MM.1S (cell line): ENCODE measurements at regions not wholly inside any gene's neighbourhood (a gene's known extent, or its start where the extent isn't known, plus 50 kb on each side); places are given as distances from the start of the nearest gene placed in this dataset.

ENCODE experiments used
- DNase-seq: peaks from one replicate; pipeline ENCODE4 v3.0.0-alpha.2; 2015
- H2AFZ ChIP-seq: fragments of 300-600 bp; sonication (generic); 2 replicates; pipeline ENCODE4 v1.6.0; 2016; ENCODE audit warnings: antibody characterized with exemption, low read length
- H3F3A ChIP-seq: fragments of 300-600 bp; sonication (generic); 2 replicates; pipeline ENCODE4 v1.6.1; 2016; ENCODE audit warnings: mild to moderate bottlenecking, antibody characterized with exemption, low read length, moderate library complexity, mixed read lengths; ENCODE audit not compliant: insufficient read depth
- H3K27ac ChIP-seq: fragments of 300-600 bp; sonication (generic); 2 replicates; pipeline ENCODE4 v1.5.1; 2016; ENCODE audit warnings: mild to moderate bottlenecking, low read length
- H3K27me3 ChIP-seq: fragments of 300-600 bp; sonication (generic); replicated peaks from 2 replicates; pipeline ENCODE4 v1.6.0; 2016; ENCODE audit warnings: low read length; ENCODE audit not compliant: insufficient read depth
- H3K36me3 ChIP-seq: fragments of 300-600 bp; sonication (generic); replicated peaks from 2 replicates; pipeline ENCODE4 v1.6.1; 2016; ENCODE audit warnings: mild to moderate bottlenecking, low read length, mixed read lengths; ENCODE audit not compliant: insufficient read depth
- H3K4me1 ChIP-seq: fragments of 300-600 bp; sonication (generic); 2 replicates; pipeline ENCODE4 v1.6.1; 2016; ENCODE audit warnings: low read length, mixed read lengths
- H3K4me2 ChIP-seq: fragments of 300-600 bp; sonication (generic); 2 replicates; pipeline ENCODE4 v1.6.0; 2016; ENCODE audit warnings: low read depth, low read length
- H3K4me3 ChIP-seq: fragments of 300-600 bp; sonication (generic); 2 replicates; pipeline ENCODE4 v1.5.1; 2016; ENCODE audit warnings: low read length, mixed read lengths
- H3K79me2 ChIP-seq: fragments of 300-600 bp; sonication (generic); 2 replicates; pipeline ENCODE4 v1.6.1; 2016; ENCODE audit warnings: mixed run types, low read length, mixed read lengths
- H3K9ac ChIP-seq: fragments of 300-600 bp; sonication (generic); 2 replicates; pipeline ENCODE4 v1.6.1; 2016; ENCODE audit warnings: low read length, mixed read lengths
- H3K9me2 ChIP-seq: fragments of 300-600 bp; sonication (generic); replicated peaks from 2 replicates; pipeline ENCODE4 v1.6.1; 2016; ENCODE audit warnings: mild to moderate bottlenecking, low read length, mixed read lengths; ENCODE audit not compliant: insufficient read depth
- H3K9me3 ChIP-seq: fragments of 300-600 bp; sonication (generic); replicated peaks from 2 replicates; pipeline ENCODE4 v1.6.1; 2016; ENCODE audit warnings: mild to moderate bottlenecking, low read length, mixed read lengths; ENCODE audit not compliant: insufficient read depth
- H4K20me1 ChIP-seq: fragments of 300-600 bp; sonication (generic); 2 replicates; pipeline ENCODE4 v1.6.1; 2016; ENCODE audit warnings: mild to moderate bottlenecking, low read length, moderate library complexity, mixed read lengths; ENCODE audit not compliant: insufficient read depth
- EZH2 ChIP-seq: fragments of 300-600 bp; sonication (generic); optimal IDR thresholded peaks from 2 replicates; pipeline ENCODE3; 2017; ENCODE audit warnings: low read depth, mild to moderate bottlenecking, antibody characterized with exemption, low read length, mixed read lengths
- EZH2phosphoT487 ChIP-seq: fragments of 300-600 bp; sonication (generic); IDR thresholded peaks from 2 replicates; pipeline ENCODE4 v1.6.1; 2018; ENCODE audit warnings: antibody characterized with exemption, low read length
- TF ChIP-seq, protein P1 (sequence below): fragments of 300-600 bp; sonication (generic); IDR thresholded peaks from 2 replicates; pipeline ENCODE4 v1.5.1; 2016; ENCODE audit warnings: antibody characterized with exemption, low read length, mixed read lengths

DNA sequence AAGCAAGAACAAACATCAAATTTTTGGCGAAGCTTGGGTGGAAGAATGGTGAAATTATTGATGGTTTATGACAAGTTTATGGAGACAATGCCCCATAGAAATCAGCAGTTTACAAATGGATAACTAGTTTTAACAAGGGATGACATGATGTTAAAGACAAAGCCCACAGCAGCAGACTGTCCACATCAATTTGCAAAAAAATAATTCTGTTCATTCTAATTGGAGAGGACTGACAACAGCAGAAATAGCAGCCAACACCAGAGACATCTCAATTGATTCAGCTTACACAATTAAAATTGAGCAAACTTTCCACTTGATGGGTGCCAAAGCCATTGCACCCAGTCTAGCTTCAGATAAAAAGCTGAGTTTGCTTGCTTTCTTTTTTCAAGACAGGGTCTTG lies 82.7 kb upstream of the STK32A start:
- DNase-seq = no peak
- Histone ChIP-seq H3K79me2 (no peaks in the 10 kb centered on the region), H3K27ac (no peak overlapping the region), H2AFZ (no peak overlapping the region), H3K4me1 (no peaks in the 10 kb centered on the region), H3K9me2 (no peaks in the 10 kb centered on the region), H3K9ac (no peak overlapping the region), H4K20me1 (no peaks in the 10 kb centered on the region), H3K4me2 (no peak overlapping the region), H3F3A (no peaks in the 10 kb centered on the region), H3K27me3 (no peaks in the 10 kb centered on the region), H3K4me3 (no peak overlapping the region), H3K36me3 (no peaks in the 10 kb centered on the region), H3K9me3 (no peaks in the 10 kb centered on the region)
- TF ChIP-seq EZH2 = no peak

DNA sequence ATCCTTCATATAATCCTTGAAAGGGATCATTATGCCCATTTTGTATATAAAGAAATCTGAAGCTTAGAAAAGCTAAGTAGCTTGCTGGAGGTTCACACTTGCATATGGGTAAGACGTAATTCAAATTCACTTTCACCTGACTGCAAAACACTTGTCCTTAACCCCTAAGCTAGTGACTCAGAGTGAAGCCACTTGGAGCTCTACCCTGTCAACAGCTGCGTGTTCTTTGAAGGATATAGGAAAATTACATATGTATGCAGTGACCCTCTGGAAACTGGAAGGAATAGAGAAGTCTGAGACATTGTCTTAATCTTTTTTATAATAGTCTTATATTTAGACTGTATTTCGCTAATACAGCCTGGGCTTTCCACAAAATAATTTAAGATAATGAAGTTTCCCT lies 80.0 kb upstream of the STK32A start:
- TF ChIP-seq EZH2phosphoT487 (no peak), EZH2 (no peak)
- TF ChIP-seq, protein P1, sequence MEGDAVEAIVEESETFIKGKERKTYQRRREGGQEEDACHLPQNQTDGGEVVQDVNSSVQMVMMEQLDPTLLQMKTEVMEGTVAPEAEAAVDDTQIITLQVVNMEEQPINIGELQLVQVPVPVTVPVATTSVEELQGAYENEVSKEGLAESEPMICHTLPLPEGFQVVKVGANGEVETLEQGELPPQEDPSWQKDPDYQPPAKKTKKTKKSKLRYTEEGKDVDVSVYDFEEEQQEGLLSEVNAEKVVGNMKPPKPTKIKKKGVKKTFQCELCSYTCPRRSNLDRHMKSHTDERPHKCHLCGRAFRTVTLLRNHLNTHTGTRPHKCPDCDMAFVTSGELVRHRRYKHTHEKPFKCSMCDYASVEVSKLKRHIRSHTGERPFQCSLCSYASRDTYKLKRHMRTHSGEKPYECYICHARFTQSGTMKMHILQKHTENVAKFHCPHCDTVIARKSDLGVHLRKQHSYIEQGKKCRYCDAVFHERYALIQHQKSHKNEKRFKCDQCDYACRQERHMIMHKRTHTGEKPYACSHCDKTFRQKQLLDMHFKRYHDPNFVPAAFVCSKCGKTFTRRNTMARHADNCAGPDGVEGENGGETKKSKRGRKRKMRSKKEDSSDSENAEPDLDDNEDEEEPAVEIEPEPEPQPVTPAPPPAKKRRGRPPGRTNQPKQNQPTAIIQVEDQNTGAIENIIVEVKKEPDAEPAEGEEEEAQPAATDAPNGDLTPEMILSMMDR = no peak
- H3K9me3 ChIP-seq = no peaks in the 10 kb centered on the region
- no peaks in the 10 kb centered on the region for H3K9me2 ChIP-seq
- H3K4me2 ChIP-seq = no peak overlapping the region
- H3K36me3 ChIP-seq = no peaks in the 10 kb centered on the region
- no peaks in the 10 kb centered on the region for H3K4me1 ChIP-seq
- H4K20me1 ChIP-seq = no peaks in the 10 kb centered on the region
- no peak overlapping the region for H2AFZ ChIP-seq
- H3K4me3 ChIP-seq = no peak overlapping the region
- H3K9ac ChIP-seq = no peak overlapping the region
- H3K79me2 ChIP-seq = no peaks in the 10 kb centered on the region
- H3F3A ChIP-seq = no peaks in the 10 kb centered on the region
- H3K27ac ChIP-seq = no peak overlapping the region
- H3K27me3 ChIP-seq = no peaks in the 10 kb centered on the region
- no peak for DNase-seq

DNA sequence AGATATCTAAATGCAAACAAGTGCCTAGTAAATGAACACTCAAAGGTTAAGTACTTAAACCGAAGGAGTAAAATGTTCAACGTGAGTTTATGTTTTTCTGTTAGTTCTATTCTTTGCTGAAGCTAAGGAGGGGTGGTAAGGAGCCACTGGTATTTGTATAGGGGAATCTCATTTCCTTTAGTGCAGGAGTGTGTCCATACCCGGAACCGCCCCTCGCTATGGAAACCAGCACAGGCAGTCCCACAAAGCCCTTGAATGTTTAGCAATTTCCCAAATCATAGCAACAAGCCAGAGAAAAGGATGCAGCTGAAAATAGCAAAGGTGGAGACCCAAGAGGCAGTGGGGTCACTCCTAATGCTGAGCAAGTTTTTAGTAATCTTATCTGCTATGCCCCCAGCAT lies 78.8 kb upstream of the STK32A start:
- H3K9me2 ChIP-seq = no peaks in the 10 kb centered on the region
- H3K4me2 ChIP-seq = no peak overlapping the region
- H4K20me1 ChIP-seq = no peaks in the 10 kb centered on the region
- H3K27me3 ChIP-seq = no peaks in the 10 kb centered on the region
- no peaks in the 10 kb centered on the region for H3K4me1 ChIP-seq
- H2AFZ ChIP-seq = no peak overlapping the region
- H3K36me3 ChIP-seq = no peaks in the 10 kb centered on the region
- H3K9ac ChIP-seq = no peak overlapping the region
- no peak overlapping the region for H3K27ac ChIP-seq
- H3K9me3 ChIP-seq = no peaks in the 10 kb centered on the region
- DNase-seq = no peak
- no peaks in the 10 kb centered on the region for H3K79me2 ChIP-seq
- no peaks in the 10 kb centered on the region for H3F3A ChIP-seq
- no peak overlapping the region for H3K4me3 ChIP-seq
- TF ChIP-seq EZH2phosphoT487 (no peak), EZH2 (no peak)
- TF ChIP-seq, protein P1 = no peak

DNA sequence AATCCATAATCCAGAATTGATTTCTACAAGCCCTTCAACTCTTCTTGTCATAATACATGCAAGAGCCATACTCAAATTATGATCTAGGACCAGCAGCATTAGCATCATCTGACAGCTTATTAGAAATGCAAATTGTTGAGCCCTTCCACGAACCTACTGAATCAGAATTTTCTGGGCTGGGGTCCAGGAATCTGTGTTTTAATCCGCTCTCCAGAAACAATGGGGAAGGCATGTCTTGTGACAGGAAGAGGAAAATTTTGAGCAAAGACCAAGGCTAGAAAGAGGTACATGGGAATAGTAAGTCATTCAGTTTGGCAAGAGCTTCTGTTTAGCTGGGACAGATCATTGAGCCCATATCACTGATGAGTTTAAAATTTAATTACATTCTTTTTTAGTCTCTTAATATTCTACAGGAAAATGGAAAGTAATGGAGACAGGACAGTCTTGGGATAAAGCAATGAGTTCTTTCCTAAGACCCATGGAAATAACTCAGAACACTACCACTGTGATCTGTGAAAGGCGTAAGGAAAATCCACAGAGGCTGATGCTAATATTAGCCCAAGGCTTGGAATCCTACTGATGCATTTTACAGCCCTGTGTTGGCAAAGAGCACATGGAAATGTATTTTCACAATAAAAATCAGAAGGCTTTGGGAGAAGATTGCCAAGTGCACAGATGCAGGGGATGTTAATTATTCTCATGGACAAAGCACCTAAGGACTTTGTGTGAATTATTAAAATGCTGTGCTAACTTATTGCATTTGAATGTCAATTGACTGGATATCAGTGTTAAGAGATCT lies 73.7 kb upstream of the STK32A start:
- H3F3A ChIP-seq = no peaks in the 10 kb centered on the region

More for the DNA sequence above, 73.7 kb upstream of the STK32A start:
- H3K4me1 ChIP-seq = no peaks in the 10 kb centered on the region
- TF ChIP-seq EZH2 (no peak), EZH2phosphoT487 (no peak)
- TF ChIP-seq, protein P1 = no peak
- H3K27me3 ChIP-seq = no peaks in the 10 kb centered on the region
- no peaks in the 10 kb centered on the region for H3K9me2 ChIP-seq
- H3K27ac ChIP-seq = no peak overlapping the region
- H3K4me2 ChIP-seq = no peak overlapping the region
- H2AFZ ChIP-seq = no peak overlapping the region
- H4K20me1 ChIP-seq = no peaks in the 10 kb centered on the region
- H3K36me3 ChIP-seq = no peaks in the 10 kb centered on the region
- DNase-seq = no peak
- H3K9me3 ChIP-seq = no peaks in the 10 kb centered on the region
- no peaks in the 10 kb centered on the region for H3K79me2 ChIP-seq
- no peak overlapping the region for H3K4me3 ChIP-seq
- no peak overlapping the region for H3K9ac ChIP-seq
